OCI-LY7 (cell line): ENCODE measurements at regions not wholly inside any gene's neighbourhood (a gene's known extent, or its start where the extent isn't known, plus 50 kb on each side); places are given as distances from the start of the nearest gene placed in this dataset.

ENCODE experiments used
- BruUV-seq: library from RNA; stranded (reverse); fragments of 400-500 nt; replicated peaks from 2 replicates; lab custom pipeline; 2021; lab: Mats Ljungman, UMichigan
- CTCF ChIA-PET: fragments of 300-600 bp; sonication (Branson Sonifier 250); formaldehyde crosslinking; loops from one replicate; lab custom pipeline; 2022; ENCODE audit warnings: antibody characterized with exemption; ENCODE audit not compliant: unreplicated experiment; lab: Charles Lee
- POLR2A ChIA-PET: fragments of 300-600 bp; sonication (Branson Sonifier 250); formaldehyde crosslinking; loops from one replicate; lab custom pipeline; 2022; ENCODE audit warnings: antibody characterized with exemption; lab: Charles Lee
- DNase-seq: peaks from one replicate; pipeline ENCODE4 v3.0.0-alpha.2; 2015; ENCODE audit warnings: low spot score
- H2AFZ ChIP-seq: fragments of 200-600 bp; sonication (generic), shearing (Covaris generic); 2 replicates; pipeline ENCODE4 v1.6.1; 2014; ENCODE audit warnings: mild to moderate bottlenecking, antibody characterized with exemption, low read length, moderate library complexity
- H3K27ac ChIP-seq: fragments of 200-600 bp; sonication (generic); 2 replicates; pipeline ENCODE4 v1.5.1; 2014; ENCODE audit warnings: mixed run types, low read depth, mild to moderate bottlenecking, moderate library complexity, low read length, inconsistent platforms; ENCODE audit not compliant: poor library complexity, severe bottlenecking
- H3K36me3 ChIP-seq: fragments of 200-600 bp; sonication (generic); 2 replicates; pipeline ENCODE4 v1.6.1; 2014; ENCODE audit warnings: mild to moderate bottlenecking, antibody characterized with exemption, low read length, moderate library complexity, mixed read lengths; ENCODE audit not compliant: insufficient read depth
- H3K4me1 ChIP-seq: fragments of 200-600 bp; sonication (generic); 2 replicates; pipeline ENCODE4 v1.5.1; 2014; ENCODE audit warnings: mild to moderate bottlenecking, low read length; ENCODE audit not compliant: insufficient read depth, poor library complexity, severe bottlenecking
- H3K4me2 ChIP-seq: fragments of 200-600 bp; sonication (generic); 2 replicates; pipeline ENCODE4 v1.6.1; 2014; ENCODE audit warnings: mild to moderate bottlenecking, low read length
- H3K4me3 ChIP-seq: fragments of 200-600 bp; sonication (generic); 2 replicates; pipeline ENCODE4 v1.5.1; 2014; ENCODE audit warnings: mild to moderate bottlenecking, low read depth, low read length; ENCODE audit not compliant: poor library complexity, severe bottlenecking
- H3K79me2 ChIP-seq: fragments of 200-600 bp; sonication (generic); 2 replicates; pipeline ENCODE4 v1.6.1; 2016; ENCODE audit warnings: low read depth, mild to moderate bottlenecking, low read length, moderate library complexity, mixed read lengths; ENCODE audit not compliant: insufficient read depth
- H3K9me2 ChIP-seq: fragments of 200-600 bp; sonication (generic); 2 replicates; pipeline ENCODE4 v1.6.1; 2016; ENCODE audit warnings: mild to moderate bottlenecking, low read length, mixed read lengths; ENCODE audit not compliant: insufficient read depth
- H3K9me3 ChIP-seq: fragments of 200-600 bp; sonication (generic); 2 replicates; pipeline ENCODE4 v1.6.1; 2014; ENCODE audit warnings: mild to moderate bottlenecking, mixed run types, low read length, mixed read lengths
- H4K20me1 ChIP-seq: fragments of 200-600 bp; sonication (generic); 2 replicates; pipeline ENCODE4 v1.6.1; 2014; ENCODE audit warnings: mild to moderate bottlenecking, antibody characterized with exemption, low read length, moderate library complexity, mixed read lengths; ENCODE audit not compliant: insufficient read depth
- CTCF ChIP-seq: fragments of 200-600 bp; sonication (generic); conservative IDR thresholded peaks from 2 replicates; pipeline ENCODE4 v1.5.1; 2014; ENCODE audit warnings: mild to moderate bottlenecking, antibody characterized with exemption, low read length, moderate library complexity, mixed read lengths
- EZH2phosphoT487 ChIP-seq: fragments of 200-600 bp; sonication (generic); IDR thresholded peaks from 2 replicates; pipeline ENCODE4 v1.6.1; 2018; ENCODE audit warnings: low read depth, borderline replicate concordance, mild to moderate bottlenecking, mixed run types, antibody characterized with exemption, low read length, moderate library complexity, mixed read lengths
- intact Hi-C: fragments of 100-400 bp; cut with micrococcal nuclease; formaldehyde crosslinking; loops from one replicate; pipeline ENCODE4 v1.10.0; 2022; ENCODE audit not compliant: unreplicated experiment

- Histone ChIP-seq H3K4me2 (no peak overlapping the region), H4K20me1 (no peaks in the 10 kb centered on the region), H3K9me3 (no peaks in the 10 kb centered on the region), H3K9me2 (no peaks in the 10 kb centered on the region), H2AFZ (no peak overlapping the region), H3K36me3 (no peaks in the 10 kb centered on the region), H3K27ac (no peak overlapping the region), H3K79me2 (no peaks in the 10 kb centered on the region), H3K4me1 (no peaks in the 10 kb centered on the region), H3K4me3 (no peak overlapping the region)
- no TSS peak for BruUV-seq
- CTCF ChIA-PET, result no interaction called here
- no peak for DNase-seq
- POLR2A ChIA-PET, result interaction anchor here (2.0 kb wide), 1 partner anchor 9 kb away, joined by 6 read pairs; no protein-coding TSS in a partner anchor
- intact Hi-C loops, result no loop called here
- no peak for TF ChIP-seq CTCF
- no peak for TF ChIP-seq EZH2phosphoT487
These were observed 558.7 kb downstream of the RAB38 start for GRCh38 chr11:87616511-87616910.

DNA sequence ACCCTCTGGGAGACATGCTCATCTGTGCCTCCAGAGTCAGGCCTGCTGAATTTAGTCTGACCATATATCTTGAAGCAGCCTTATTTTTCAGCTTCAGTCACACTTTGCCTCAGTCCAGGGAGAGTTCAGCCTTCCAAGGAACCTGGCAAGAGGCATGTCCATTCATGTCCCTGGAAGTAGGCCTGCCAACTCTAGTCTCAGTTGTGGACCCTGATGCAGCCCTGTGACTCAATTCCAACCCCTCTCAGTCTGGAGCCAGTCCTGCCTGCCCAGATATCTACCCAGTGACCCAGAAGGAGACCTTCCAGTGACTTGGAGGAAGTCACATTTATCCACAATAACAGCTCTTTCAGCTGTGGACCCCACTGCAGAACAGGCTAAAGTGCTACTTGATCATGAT, 566.6 kb downstream of the TMEM135 start:
- Histone ChIP-seq H3K4me2 (no peak overlapping the region), H3K4me1 (no peaks in the 10 kb centered on the region), H3K36me3 (no peaks in the 10 kb centered on the region), H4K20me1 (no peaks in the 10 kb centered on the region), H2AFZ (no peak overlapping the region), H3K9me3 (no peaks in the 10 kb centered on the region), H3K4me3 (no peak overlapping the region), H3K79me2 (no peaks in the 10 kb centered on the region), H3K27ac (no peak overlapping the region), H3K9me2 (no peaks in the 10 kb centered on the region)
- BruUV-seq, result no TSS peak
- ChIA-PET CTCF (no interaction called here), POLR2A (interaction anchor here (0.6 kb wide), 1 partner anchor 28 kb away, joined by 3 read pairs; no protein-coding TSS in a partner anchor)
- TF ChIP-seq CTCF (no peak), EZH2phosphoT487 (no peak)
- DNase-seq, result no peak
- intact Hi-C loops, result no loop called here

DNA sequence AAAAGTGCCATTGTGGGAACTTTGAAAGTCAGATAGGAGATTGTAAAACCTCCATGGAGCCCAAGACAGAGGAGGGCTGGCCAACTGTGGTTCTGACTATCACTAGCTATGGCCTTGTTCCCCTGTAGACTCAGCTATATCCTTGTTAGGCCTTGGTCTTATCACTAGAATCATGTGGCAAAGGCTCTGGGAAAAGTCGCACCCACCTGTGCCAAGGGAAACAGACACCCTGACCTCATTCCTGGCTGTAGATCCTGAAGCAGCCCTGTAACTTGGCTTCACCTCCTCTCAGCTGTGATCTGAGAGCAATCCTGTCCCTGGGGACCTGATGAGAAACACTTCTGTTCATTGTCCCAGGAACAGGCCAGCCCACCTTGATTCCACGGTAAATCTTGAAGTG, 566.2 kb downstream of the TMEM135 start:
- no peak for TF ChIP-seq EZH2phosphoT487
- TF ChIP-seq CTCF, result no peak
- H2AFZ ChIP-seq, result no peak overlapping the region

More for the DNA sequence above, 566.2 kb downstream of the TMEM135 start:
- intact Hi-C loops, result no loop called here
- no peak overlapping the region for H3K4me2 ChIP-seq
- no peaks in the 10 kb centered on the region for H3K9me3 ChIP-seq
- no peak overlapping the region for H3K27ac ChIP-seq
- no peak overlapping the region for H3K4me3 ChIP-seq
- H3K79me2 ChIP-seq, result no peaks in the 10 kb centered on the region
- CTCF ChIA-PET, result no interaction called here
- H3K36me3 ChIP-seq, result no peaks in the 10 kb centered on the region
- no peaks in the 10 kb centered on the region for H3K9me2 ChIP-seq
- no peaks in the 10 kb centered on the region for H3K4me1 ChIP-seq
- POLR2A ChIA-PET, result no interaction called here
- H4K20me1 ChIP-seq, result no peaks in the 10 kb centered on the region
- no peak for DNase-seq
- no TSS peak for BruUV-seq
